Pons (tissue), 1 donor: ENCODE measurements at regions not wholly inside any gene's neighbourhood (a gene's known extent, or its start where the extent isn't known, plus 50 kb on each side); places are given as distances from the start of the nearest gene placed in this dataset.
"Not testable (repeated sequence)": the region's sequence is repeated elsewhere in the genome, so short reads cannot be mapped to it uniquely, and the experiment has no call there.

Experiments used
- DNase-seq: peaks from one replicate; pipeline ENCODE4 v3.0.0-alpha.2; 2016; ENCODE audit warnings: low spot score

DNA sequence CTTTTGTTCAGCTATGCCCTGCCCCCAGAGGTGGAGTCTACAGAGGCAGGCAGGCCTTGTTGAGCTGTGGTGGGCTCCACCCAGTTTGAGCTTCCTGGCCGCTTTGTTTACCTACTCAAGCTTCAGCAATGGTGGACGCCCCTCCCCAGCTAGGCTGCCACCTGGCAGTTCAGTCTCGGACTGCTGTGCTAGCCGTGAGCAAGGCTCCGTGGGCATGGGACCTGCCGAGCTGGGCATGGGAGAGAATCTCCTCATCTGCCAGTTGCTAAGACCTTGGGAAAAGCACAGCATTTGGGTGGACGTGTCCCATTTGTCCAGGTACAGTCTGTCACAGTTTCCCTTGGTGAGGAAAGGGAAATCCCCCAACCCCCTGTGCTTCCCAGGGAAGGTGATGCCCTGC lies 270.0 kb upstream of the TCERG1L start:
- DNase-seq: not testable (repeated sequence)

DNA sequence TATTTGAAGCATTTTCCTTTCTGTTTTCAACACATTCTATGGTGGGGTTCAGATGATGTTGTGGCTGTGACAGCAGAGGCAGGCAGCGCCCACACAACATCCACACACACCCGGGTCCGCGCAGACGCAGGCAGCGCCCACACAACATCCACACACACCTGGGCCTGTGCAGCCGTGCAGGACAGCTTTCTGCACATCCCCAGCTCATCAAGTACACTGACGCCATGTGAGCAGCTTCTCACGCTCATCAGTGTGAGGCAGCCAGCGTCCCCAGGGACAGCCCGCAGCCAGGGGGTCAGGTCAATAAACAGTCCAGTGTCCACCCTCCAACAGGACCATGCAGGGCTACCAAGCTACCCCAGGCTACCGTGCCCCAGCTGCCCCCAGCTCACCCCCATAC lies 272.8 kb upstream of the TCERG1L start:
- no peak for DNase-seq

DNA sequence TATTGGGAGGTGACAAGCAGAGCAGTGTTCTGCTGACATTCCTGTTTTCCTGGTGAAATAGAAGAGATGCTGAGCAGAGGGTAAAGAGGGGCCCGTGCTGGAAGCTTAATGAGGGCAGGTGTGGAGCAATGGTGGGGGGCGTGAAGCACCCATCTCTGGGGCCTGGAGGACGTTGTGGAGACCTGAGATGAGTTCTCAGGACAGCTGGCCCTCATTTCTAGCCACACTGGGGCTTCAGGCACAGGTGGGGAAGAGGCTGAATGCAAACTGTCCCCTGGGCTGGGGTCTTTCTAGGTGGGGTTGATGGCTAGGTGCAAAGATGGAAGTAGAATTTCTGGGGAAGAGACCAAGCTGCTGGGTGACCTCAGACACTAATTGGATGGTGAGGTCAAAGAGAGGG lies 274.2 kb upstream of the TCERG1L start:
- DNase-seq: no peak

DNA sequence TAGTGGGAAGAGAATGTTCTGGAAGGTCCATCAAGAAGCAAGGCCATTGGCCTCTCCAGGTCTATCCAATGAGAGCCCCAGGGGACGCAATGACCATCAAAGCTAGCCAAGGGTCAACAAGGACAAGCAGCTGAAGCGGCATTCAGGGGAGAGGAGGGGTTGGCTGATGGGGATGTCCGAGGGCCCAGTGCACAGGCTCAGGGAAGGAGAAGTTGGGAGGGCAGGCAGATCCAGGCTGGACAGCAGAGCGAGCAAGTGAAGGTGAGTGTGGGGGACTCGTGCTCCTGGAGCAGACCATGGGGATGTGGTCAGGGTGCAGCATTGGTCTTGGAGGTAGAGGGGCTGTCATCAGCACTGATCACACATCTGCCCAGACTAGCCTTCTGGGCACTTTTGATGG lies 275.4 kb upstream of the TCERG1L start:
- no peak for DNase-seq

DNA sequence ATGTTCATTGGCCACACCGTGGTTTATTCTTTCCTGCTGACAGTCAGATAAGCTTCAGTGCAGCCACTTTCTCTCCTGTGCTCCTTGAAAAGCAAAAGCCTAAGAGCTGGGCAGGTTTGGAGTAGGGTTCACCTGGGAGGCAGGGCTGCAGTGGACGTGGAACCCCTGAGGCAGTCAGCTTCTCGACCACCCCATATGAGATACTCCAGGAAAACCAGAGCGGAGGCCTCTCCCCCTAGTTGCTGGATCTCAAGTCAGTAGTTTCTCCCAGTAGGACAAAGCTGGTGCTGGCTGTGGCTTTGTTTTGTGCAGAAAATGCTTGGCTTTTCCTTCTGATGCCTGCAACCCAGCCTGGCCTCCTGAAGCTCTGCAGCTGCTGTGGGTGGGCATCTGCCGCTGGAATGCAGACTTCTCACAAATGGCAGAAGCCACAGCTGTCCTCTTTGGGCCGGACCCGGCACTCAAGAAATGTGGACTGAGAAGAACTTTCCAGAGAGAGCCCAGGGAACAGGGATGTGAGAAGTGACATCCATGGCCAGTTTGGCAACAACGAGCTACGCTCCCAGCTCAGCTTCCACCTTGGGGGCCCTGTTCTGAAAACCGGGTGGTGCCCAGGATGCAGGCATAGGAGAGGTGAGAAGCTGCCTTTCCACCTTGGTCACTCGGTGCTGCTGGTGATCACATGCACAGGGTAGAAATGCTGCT lies 276.6 kb upstream of the TCERG1L start:
- no peak for DNase-seq

DNA sequence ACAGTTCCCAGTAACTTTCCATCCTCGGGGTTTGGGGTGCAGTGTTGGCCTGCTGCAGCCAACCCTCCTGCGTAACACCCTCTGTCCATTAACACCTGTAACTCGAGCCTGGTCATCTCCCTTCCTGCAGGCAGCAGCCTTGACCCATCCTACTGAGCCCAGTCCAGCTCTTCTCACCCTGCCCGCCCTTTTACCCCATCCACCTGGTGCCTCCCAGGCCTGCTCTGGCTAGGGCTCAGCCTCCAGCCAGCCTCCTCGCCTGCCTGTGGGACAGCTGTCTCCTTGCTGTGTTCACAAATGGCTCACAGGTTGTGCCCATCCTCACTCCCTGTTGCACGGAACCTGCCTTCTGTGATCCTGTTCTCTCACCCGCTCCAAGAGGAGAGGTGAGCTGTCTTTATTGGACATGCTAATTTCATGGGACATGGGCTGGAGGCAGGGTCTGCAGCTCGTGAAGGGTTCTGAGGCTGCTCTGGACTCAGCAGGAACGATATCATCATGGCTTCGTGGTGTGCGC lies 277.2 kb upstream of the TCERG1L start:
- no peak for DNase-seq

DNA sequence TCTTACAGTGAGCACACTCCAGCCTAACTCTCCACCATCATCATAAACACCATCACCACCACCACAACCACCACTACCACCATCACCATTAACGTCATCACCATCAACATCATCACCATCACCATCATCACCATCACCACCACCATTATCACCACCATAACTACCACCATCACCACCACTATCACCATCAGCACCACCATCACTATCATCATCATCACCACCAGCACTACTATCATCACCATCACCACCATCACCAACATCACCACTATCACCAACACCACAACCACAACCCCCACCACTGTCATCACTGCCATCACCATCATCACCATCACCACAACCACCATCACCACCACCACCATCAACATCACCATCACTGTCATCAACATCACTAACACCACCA lies 279.0 kb upstream of the TCERG1L start:
- no peak for DNase-seq

DNA sequence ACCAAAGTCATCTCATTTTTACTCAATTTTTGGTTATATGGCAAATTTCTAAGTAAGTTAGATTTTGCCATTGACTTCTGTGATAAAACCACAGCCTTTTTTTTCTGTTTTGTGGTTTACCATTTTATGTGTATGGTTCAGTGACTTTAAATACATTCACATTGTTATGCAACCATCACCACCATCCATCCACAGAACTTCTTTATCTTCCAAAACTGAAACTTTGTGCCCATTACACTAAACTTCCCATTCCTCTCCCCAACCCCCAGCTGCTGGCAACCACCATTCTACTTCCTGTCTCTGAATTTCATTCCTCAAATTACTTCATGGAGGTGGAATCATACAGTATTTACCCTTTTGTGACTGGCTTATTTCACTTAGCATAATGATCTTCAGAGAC lies 280.4 kb upstream of the TCERG1L start:
- DNase-seq: no peak

DNA sequence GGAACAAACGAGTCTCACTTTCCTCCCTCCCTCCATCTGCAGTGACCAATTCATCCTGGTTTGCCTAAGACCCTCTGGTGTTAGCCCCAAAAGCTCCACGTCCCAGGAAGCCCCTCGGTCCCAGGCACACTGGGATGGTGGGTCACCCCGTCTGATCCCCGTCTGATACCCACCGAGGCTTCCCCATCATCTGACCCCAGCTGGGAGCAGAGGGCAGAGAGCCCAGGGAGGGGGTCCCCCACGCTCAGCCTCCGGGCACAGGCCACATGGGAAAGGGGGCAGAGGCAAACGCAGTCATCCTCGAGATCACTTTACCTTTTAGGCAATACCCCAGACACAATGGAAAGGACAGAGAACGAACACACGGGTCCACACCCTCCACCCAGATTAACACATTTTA lies 291.6 kb upstream of the PPP2R2D start:
- no peak for DNase-seq

DNA sequence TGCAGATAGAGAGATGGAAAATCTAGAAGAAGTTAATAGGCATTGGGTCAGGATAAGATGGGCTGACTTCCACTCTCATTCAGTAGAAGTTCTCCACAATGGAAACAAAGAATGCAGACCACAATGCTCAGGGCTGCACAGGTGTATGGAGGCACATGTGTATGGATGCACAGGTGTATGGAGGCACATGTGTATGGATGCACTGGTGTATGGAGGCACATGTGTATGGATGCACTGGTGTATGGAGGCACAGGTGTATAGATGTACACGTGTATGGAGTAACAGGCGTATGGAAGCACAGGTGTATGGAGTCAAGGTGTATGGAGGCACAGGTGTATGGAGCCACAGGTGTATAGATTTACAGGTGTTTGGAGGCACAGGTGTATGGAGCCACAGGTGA lies 285.7 kb upstream of the PPP2R2D start:
- DNase-seq: no peak

DNA sequence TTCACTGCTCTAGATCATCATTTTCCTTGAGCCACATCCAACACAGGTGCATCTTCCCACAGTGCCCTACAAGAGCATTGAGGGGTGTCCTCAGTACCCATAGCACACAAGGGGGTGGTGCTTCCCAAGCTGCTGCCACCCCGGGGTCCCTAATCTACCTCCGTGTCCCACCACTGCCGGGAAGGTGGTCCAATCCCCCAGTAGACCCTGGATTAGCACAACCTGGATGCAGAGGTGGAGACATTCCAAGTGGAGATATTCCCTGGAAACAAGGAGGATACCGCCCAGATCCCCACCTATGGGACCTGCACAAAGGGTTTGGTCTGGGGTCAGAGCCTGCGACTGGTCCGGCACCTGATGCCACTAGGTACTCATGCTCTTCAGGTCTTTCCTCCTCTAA lies 284.8 kb upstream of the PPP2R2D start:
- no peak for DNase-seq

DNA sequence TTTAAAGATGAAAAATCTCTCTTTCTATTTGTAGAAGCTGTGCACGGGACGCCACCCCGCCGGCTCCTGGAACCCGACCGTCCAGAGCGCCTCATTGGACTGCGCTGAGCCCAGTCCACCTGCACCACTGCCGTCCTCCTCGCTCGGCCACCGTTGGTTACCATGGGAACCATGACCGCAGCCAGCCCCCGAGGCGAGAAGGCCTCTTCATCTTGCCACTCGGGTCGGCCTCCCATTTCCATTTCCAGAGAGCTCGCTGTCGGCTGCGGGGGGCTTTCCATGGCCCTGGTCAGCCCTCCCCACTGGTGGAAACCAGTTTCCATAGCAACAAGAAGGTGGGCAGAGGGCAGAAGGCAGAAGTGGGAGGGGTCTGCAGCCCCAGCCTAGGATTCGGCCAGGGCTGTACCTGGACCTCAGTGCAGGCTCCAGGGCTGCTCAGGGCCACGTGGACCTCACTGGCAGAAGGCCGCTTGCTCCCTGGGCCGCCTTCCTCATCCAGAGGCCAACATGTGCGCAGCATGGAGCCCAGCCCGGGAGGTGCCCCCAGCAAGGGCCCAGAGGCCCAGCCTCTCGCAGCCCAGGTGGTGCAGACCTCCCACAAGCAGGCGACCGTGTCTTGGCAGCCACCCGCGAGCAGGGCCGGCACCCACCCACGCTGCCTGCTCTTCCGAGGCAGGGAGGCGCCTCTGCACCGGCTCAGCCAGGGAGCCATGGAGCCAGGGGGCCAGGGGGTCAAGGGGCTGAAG lies 283.5 kb upstream of the PPP2R2D start:
- no peak for DNase-seq

DNA sequence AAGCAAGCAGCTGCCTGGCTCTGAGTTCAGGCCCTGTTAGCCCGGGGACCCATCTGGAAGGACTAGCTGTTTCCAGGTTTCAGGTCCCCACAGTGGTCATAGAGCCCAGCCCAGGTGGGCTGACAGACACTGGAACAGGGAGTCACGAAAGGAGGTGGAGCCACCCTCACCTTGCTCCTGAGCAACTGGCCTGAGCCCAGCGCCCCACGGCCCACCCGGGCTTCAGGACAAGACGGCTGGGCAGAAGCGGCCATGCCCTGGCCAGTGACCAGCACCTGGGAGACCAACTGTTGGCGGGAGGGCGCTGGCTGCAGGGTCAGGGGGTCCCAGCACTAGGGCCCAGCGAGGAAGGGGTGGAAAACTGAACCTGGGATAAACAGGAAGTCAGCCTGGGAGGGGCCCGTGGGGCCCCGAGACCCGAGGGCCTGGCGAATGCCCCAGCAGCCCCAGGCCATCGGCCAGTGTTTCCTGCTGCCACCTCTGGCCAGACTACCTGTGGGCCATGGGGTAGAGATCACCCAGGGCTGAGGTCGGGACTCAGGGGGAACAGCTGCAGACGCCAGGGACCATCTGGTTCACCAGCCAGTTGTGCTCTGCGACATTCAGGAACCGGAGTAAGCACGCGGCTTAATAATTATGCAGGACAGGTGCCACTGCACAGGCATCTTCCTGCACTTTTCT lies 282.1 kb upstream of the PPP2R2D start:
- no peak for DNase-seq

DNA sequence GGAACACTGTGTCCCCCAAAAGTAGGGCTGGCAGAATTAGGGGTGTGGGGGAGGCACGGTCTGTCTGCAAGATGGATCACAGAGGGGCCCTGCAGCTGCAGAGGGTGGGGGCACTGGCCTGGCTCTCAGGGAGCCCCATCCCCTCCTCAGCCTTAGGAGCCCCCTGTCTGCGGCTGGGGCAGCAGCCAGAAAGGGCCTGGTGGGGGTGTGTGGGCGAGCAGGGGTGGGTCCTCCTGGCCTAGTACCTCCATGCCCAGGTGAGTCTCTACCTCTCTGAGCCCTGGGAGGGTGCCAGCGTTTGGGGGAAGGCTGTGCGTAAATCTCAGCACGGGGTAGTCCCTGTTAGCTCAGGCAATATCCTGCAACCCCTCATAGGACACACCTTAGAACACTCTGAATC lies 280.5 kb upstream of the PPP2R2D start:
- DNase-seq: no peak

DNA sequence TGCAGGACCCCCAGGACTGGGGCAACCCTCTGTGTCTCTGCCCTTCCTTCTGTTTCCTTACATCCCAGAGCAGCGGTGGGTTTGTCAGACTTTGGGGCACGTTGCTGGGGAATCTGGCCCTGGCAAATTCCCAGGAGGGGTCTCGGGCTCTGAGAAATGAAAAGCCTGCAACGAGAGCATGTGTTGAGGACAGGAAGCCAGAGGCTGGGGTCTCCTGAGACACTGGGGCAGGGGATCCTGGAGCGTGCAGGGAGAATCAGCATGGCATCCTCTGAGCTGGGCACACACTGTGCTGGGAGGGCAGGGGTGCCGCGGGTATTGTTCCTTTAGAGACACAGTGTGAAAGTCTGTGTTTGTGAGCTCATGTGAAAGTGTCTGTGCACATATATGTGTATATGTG lies 279.9 kb upstream of the PPP2R2D start:
- DNase-seq: no peak

DNA sequence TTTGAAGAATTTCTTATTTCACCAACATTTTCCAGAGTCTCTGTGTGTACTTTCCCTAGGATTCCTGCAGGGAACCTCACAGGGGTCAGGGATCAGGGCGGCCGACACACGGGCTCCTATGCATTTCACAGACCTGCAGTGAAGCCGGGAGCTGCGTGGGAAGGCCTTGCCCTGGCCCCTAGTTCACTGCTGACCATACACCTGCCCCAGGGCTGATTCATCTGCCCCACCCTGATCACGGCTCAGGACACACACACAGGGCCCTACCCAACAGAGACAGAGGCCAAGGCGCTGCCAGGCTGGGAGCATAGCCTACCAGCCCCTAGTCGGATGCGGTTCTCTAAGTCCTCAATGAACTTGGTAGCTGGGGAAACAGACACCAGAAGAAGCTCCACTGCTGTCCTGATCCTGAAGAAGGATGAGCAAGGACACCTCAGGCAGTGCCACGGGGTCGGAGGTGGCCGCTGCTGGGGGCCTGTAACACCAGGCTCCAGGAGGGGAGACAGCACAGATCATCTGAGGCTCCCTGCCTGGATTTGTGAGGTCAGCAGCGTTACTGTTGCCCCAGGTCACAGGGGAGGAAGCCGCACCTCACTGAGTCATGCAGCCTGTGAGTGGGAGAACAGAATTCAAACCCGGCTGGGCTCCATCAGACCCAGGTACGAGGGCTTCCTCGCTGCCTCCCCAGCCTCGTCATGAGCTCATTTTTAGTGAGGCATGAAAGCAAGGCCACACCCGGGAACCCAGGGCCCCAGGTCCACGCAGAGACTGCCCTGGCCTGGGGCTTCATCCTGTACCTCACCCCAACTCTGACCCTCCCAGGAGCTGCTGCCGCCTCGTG lies 278.8 kb upstream of the PPP2R2D start:
- DNase-seq: no peak

DNA sequence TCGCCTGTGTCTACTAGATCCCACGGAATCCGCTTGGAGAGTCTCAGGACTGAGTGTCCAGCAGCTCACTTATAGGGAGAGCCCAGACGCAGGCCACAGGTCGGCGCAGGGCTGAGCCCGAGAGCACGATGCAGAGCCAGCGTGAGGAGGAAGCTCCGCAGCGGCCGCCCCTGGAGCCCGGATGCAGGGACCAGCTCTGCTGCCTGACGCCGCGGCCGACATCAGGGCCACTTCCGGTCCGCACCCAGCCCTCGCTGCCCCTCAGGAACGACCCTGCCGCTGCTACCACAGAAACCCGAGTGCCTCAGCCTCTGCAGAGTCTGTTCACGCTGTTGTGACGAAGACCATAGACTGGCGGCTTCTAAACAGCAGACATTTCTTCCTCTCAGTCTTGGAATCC lies 275.8 kb upstream of the PPP2R2D start:
- DNase-seq: no peak

DNA sequence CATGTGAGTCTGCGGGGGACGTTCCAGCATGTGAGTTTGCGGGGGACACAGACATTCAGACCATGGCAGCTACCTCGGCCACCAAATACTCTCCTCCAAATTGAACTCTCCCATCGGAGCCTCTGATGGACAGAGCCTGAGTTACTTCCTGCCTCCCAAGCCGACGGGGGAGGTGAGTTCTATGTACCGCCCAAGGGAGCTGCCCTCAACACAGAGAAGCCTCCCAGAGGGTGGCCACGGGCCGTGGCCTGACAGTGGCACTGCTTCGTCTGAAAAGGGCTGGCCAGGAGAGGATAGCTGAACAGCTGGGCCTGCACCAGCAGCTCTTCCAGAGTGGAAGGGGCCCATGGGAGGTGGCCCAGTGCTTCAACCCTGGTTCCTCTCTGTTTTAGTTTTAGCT lies 274.5 kb upstream of the PPP2R2D start:
- no peak for DNase-seq

DNA sequence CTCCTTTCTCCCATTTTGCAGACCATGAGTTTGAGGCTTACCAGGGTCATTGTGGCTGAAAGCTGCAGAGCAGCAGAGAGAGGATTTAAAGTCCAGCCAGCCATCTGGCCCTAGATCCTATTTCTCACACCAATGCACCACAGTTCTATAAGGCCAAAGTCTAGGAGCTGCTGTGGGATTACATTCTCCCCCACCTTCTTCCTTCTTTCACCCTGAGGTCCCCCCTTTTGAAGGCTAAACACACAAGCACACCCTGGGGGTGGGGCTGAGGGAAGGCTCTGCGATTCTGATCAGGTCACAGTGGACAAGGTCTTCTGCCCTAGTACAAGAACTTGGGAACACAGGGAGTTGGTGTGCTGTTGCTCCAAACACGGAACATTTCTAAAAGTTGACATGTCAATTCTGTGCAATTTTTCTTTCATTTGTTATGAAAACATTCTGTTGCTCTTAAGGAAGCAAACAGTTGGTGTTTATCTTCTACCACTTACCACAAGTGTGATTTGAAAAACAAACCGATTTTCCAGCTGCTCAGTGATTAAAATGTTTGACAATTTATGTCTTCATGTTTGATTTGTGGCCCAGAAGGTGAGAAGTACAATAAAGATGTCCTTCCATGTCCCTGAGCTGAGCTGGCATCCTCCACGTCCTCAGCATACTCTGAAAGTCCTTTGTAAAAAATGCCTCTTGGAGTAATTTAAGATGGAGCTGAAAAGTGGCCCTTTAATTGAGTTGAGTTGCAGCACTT lies 271.6 kb upstream of the PPP2R2D start:
- DNase-seq: no peak

DNA sequence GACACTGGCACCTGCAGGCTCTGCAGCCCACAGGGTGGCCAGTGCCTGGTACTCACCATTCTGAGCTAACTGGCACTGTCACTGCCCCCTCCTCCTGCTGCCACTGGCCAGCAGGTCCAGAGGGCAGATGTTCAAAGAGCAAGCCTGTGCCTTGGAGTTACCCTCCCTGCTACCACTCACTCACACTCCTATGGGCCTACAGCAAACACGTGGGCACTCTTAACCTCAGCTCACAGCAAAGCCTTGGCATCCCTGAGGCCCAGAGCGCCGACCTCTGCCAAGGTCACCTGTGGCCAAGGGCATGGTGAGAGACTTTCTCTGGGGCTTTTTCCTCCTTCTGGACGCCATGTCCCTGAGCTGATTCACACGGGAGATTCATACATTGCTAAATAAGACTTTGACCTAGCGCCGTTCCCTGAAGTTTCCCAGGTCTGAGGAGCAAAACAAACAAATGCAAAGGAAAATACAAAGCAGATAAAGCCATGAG lies 270.0 kb upstream of the PPP2R2D start:
- DNase-seq: no peak

DNA sequence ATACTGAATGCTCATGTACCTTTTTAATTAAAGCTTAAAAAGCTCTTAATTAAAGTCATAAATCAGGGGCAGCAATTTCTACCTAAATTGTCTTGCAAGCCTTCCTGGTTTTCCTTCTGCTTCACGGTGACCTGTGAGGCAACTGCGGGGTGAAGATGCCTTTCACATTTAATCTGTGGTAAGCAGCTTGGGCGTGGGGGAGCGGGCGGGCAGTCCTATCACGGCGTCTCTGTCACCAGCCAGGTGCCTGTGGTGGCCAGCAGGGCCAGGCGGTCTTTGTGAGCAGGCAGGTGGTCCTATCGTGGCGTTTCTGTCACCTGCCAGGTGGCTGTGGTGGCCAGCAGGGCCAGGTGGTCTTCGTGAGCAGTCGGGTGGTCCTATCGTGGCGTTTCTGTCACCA lies 269.2 kb upstream of the PPP2R2D start:
- DNase-seq: no peak
